Colonic mucosa (tissue), 4 donors: ENCODE measurements at regions not wholly inside any gene's neighbourhood (a gene's known extent, or its start where the extent isn't known, plus 50 kb on each side); places are given as distances from the start of the nearest gene placed in this dataset.

Source experiments
- DNase-seq: peaks from one replicate; pipeline ENCODE4 v3.0.0-alpha.2; 2020
- H3K27ac ChIP-seq: fragments of 200-600 bp; one replicate; pipeline ENCODE4 v1.8.0; 2021
- H3K27me3 ChIP-seq: fragments of 200-600 bp; one replicate; pipeline ENCODE4 v1.8.0; 2021
- H3K36me3 ChIP-seq: fragments of 200-600 bp; one replicate; pipeline ENCODE4 v1.8.0; 2021
- H3K4me1 ChIP-seq: fragments of 200-600 bp; one replicate; pipeline ENCODE4 v1.8.0; 2021; ENCODE audit warnings: mild to moderate bottlenecking
- H3K4me3 ChIP-seq: fragments of 200-600 bp; one replicate; pipeline ENCODE4 v1.8.0; 2021
- H3K9ac ChIP-seq, 2 donors: one replicate each; pipeline ENCODE4 v1.7.0; 2013; ENCODE audit warnings: control low read depth in 2 of 2, low read depth in 2 of 2, low read length in 2 of 2
- H3K9me3 ChIP-seq: fragments of 200-600 bp; one replicate; pipeline ENCODE4 v1.8.0; 2021
- intact Hi-C: fragments of 100-400 bp; cut with DNase I; formaldehyde crosslinking; loops from one replicate; pipeline ENCODE4 v1.14.1; 2022
- TF ChIP-seq, protein P1 (sequence below): fragments of 200-600 bp; IDR thresholded peaks from one replicate; pipeline ENCODE4 v1.8.0; 2022; ENCODE audit warnings: antibody characterized with exemption, mild to moderate bottlenecking
- donor health status: healthy.
- donor health status: DM: no; HTN: no; CAD: no.
- donor health status: DM: no; HTN: no; CAD: no.

DNA sequence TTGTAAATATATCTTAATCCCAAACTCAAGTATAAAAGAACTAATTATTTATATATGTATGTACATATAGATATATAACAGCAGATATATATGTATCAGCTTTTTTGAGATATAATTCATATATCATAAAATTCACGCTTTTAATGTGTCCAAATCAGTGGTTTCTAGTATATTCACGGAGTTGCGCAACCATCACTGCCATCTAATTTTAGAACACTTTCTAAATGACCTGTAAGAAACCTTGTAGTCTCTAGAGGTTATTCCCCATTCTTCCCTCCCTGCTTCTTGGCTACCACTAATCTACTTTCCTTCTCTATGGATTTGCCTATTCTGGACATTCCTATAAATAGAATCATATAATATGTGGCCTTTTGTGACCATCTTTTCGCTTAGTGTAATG is 163.5 kb upstream of the TCF4 start:
- no peak overlapping the region for H3K4me3 ChIP-seq
- intact Hi-C loops, result no loop called here
- H3K9me3 ChIP-seq, result no peaks in the 10 kb centered on the region
- TF ChIP-seq, protein P1, sequence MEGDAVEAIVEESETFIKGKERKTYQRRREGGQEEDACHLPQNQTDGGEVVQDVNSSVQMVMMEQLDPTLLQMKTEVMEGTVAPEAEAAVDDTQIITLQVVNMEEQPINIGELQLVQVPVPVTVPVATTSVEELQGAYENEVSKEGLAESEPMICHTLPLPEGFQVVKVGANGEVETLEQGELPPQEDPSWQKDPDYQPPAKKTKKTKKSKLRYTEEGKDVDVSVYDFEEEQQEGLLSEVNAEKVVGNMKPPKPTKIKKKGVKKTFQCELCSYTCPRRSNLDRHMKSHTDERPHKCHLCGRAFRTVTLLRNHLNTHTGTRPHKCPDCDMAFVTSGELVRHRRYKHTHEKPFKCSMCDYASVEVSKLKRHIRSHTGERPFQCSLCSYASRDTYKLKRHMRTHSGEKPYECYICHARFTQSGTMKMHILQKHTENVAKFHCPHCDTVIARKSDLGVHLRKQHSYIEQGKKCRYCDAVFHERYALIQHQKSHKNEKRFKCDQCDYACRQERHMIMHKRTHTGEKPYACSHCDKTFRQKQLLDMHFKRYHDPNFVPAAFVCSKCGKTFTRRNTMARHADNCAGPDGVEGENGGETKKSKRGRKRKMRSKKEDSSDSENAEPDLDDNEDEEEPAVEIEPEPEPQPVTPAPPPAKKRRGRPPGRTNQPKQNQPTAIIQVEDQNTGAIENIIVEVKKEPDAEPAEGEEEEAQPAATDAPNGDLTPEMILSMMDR, result no peak
- no peak overlapping the region for H3K27ac ChIP-seq
- no peak overlapping the region for H3K9ac ChIP-seq
- no peak for DNase-seq
- no peaks in the 10 kb centered on the region for H3K27me3 ChIP-seq
- H3K4me1 ChIP-seq, result no peaks in the 10 kb centered on the region
- no peaks in the 10 kb centered on the region for H3K36me3 ChIP-seq

DNA sequence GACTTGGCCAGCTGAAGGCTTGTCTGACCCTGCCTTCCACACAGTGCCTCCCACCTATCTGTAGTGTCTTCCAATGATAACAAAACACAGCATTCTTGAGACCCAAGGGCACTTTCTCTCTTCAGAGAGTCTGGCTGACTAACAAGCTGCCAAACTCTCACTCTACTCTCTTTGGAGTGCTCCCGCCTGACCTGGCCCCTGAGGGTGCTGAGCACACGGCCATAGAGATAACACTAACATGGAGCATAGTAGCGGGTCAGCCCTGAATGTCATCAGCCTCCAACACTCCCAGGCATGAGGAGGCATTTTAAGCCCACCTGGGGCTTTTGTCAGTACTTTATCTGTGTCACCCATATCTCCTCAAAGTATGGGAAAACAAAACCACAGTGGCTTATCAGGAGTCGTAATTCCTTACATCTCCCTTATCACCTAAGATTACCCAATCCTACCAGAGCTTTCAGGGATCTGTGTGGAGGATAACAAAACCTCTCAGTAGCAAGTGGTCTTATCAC is 160.3 kb upstream of the TCF4 start:
- no peaks in the 10 kb centered on the region for H3K27me3 ChIP-seq
- DNase-seq, result no peak
- H3K9ac ChIP-seq, result no peak overlapping the region
- H3K36me3 ChIP-seq, result no peaks in the 10 kb centered on the region
- intact Hi-C loops, result no loop called here
- H3K9me3 ChIP-seq, result no peaks in the 10 kb centered on the region
- H3K4me1 ChIP-seq, result no peaks in the 10 kb centered on the region
- TF ChIP-seq, protein P1, result no peak
- no peak overlapping the region for H3K4me3 ChIP-seq
- H3K27ac ChIP-seq, result no peak overlapping the region

DNA sequence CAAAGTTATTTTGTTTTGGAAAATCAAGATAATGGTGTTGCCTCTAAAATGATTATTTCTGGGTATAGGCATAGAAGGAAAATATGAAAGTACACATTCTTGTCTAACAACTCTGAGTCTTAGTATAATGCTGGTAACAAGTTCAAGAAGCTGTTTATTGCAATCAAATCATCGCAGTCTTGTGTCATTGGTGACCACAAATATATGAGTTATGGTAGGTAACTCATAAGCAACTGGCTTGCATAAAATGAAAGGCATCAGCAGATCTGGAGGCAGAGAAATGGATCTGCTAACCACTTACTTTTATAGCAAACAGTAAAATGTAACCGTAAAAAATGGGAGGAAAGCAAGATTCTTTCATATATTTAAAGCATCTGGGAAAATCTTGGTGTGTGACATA is 156.2 kb upstream of the TCF4 start:
- no peak for DNase-seq
- Histone ChIP-seq H3K27me3 (no peaks in the 10 kb centered on the region), H3K4me3 (no peak overlapping the region), H3K9me3 (no peaks in the 10 kb centered on the region), H3K36me3 (no peaks in the 10 kb centered on the region), H3K9ac (no peak overlapping the region), H3K4me1 (no peaks in the 10 kb centered on the region), H3K27ac (no peak overlapping the region)
- intact Hi-C loops, result no loop called here
- TF ChIP-seq, protein P1, result no peak

DNA sequence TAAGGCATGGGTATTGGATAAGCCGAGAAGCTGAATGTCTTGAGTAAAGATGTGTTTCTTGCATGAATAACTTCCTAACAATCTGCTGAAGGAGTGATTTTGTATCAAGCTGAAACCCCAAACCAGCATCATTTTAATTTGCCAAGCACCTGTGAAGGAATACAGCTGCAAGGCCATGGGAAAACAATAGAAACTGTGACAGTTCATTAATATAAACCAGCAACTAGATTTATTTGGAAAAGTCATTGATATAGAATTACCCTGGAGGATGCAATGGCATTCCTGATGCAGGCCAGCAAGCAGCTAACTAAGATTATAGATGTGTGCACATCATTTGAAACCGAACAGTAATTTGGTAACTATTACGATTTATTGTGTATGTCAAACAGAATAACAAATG is 155.7 kb upstream of the TCF4 start:
- TF ChIP-seq, protein P1, result no peak
- Histone ChIP-seq H3K27me3 (no peaks in the 10 kb centered on the region), H3K9ac (no peak overlapping the region), H3K27ac (no peak overlapping the region), H3K9me3 (no peaks in the 10 kb centered on the region), H3K36me3 (no peaks in the 10 kb centered on the region), H3K4me3 (no peak overlapping the region), H3K4me1 (no peaks in the 10 kb centered on the region)
- no peak for DNase-seq
- intact Hi-C loops, result no loop called here

DNA sequence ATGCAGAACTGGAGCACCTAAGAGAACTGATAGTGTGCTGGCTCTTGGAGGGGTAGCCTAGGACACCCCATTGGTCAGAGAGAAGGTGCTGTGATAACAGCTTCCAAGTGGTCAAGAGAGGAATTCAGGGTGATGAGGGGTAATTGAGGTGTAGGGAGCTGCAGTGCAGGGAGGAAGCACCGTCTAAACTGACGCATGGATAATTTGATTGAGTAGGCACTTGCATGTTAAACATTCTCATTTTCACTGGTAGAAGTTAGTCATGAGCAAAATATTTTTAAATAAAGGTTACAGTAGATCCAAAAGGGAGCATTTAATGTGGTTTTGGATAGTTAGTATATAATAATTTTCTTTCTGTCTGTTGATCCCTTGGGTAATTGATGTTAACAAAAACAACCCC is 155.1 kb upstream of the TCF4 start:
- Histone ChIP-seq H3K9me3 (no peaks in the 10 kb centered on the region), H3K4me1 (no peaks in the 10 kb centered on the region), H3K36me3 (no peaks in the 10 kb centered on the region), H3K27ac (no peak overlapping the region), H3K9ac (no peak overlapping the region), H3K4me3 (no peak overlapping the region), H3K27me3 (no peaks in the 10 kb centered on the region)
- no peak for DNase-seq
- TF ChIP-seq, protein P1, result no peak
- intact Hi-C loops, result no loop called here

DNA sequence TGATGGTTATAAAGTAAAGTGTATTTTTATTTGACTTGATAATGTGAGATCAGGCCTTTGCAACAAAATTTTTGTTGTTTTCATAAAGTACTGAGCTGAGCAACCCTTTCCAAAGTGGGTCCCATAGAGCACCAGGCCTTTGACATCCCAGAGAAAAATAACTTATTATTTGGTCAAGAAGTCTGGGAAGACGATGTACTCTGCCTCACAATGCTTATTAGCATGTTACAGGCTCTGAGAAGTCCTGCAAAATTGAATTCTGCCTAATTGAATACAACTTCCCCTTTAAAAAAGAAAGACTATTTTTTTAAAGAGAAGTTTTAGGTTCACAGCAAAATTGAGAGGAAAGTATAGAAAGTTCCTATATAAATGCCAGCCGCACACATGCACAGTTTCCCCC is 151.5 kb upstream of the TCF4 start:
- Histone ChIP-seq H3K9ac (no peak overlapping the region), H3K36me3 (no peaks in the 10 kb centered on the region), H3K27ac (no peak overlapping the region), H3K4me1 (no peaks in the 10 kb centered on the region), H3K4me3 (no peak overlapping the region), H3K27me3 (no peaks in the 10 kb centered on the region), H3K9me3 (no peaks in the 10 kb centered on the region)
- TF ChIP-seq, protein P1, result no peak
- DNase-seq, result no peak
- intact Hi-C loops, result no loop called here
